ENCODE measurements at regions not wholly inside any gene's neighbourhood (a gene's known extent, or its start where the extent isn't known, plus 50 kb on each side); places are given as distances from the start of the nearest gene placed in this dataset.
"Not testable (repeated sequence)": the region's sequence is repeated elsewhere in the genome, so short reads cannot be mapped to it uniquely, and the experiment has no call there.

DNA sequence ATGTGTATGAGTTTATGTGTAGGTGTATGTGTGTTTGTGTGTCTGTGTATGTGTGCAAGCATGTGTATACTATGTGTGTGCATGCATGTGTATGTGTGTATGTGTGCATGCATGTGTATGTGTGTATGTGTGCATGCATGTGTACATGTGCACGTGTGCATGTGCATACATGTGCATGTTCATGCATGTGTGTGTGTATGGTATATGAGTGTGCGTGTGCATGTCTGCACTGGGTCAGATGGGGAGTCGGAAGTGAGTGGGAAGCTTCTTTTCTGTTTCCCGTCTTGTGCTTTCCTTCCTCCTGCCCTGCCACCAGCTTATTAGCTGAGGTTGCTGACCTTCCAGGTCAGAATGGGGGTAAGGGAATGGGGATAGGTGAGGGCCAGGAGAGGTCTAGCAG lies 174.7 kb downstream of the MAP2K4 start:
- DNase-seq (ENCODE audit: low spot score) = no peak

DNA sequence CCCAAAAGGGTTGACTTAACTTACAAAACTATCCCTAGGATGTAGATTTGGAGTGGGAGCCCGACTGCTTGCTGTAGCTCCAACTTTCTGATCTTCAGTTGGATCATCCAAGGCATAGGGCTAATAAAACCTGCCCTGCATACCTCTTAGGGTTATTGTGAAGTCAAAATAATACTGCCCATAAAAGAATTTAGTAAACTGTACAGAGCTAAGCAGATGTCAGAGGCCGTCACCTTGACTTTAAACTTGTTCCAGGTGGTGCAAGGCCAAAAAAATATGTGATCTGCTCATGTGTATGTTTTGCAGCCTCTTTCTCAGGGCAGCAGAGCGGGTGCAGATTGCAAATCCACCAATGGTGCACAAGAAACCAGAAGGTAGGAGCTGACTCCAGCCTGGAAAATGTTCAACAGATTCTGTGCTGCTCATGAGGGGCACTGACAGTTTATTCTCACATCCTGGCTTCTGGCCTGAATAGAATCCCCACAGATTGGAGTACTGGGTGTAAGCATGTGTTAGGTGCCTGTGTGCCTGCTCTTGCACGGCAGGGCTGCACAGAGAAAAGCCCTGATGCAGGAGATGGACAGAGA lies 180.7 kb downstream of the MAP2K4 start:
- no peak for DNase-seq (ENCODE audit: low spot score)

DNA sequence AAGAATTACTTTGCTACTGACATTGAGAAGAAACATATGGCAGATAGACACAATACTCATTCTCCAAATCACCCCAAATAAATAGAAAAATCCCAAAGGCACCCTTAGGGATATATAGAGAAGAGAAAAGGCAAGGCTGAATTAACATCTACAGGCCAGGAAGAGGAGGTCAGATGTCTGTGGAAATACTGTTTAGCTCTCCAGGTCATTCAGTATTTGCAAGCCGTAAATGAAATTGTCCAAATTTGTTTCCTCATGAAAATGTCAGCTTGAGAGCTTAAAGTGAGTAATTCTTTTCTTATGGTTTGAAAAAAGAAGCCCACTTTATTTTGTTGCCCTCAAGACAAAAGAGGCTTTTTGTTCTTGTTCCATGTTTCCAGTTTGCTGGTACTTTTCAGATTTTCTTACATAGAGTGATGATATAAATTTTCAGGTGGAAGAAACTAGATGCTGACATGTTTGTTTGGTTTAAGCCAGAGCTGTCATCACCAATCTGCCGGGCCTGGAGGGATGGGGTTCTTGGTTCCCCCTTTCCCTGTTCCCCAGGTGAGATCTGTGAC lies 189.0 kb downstream of the MAP2K4 start:
- DNase-seq (ENCODE audit: low spot score) = no peak

DNA sequence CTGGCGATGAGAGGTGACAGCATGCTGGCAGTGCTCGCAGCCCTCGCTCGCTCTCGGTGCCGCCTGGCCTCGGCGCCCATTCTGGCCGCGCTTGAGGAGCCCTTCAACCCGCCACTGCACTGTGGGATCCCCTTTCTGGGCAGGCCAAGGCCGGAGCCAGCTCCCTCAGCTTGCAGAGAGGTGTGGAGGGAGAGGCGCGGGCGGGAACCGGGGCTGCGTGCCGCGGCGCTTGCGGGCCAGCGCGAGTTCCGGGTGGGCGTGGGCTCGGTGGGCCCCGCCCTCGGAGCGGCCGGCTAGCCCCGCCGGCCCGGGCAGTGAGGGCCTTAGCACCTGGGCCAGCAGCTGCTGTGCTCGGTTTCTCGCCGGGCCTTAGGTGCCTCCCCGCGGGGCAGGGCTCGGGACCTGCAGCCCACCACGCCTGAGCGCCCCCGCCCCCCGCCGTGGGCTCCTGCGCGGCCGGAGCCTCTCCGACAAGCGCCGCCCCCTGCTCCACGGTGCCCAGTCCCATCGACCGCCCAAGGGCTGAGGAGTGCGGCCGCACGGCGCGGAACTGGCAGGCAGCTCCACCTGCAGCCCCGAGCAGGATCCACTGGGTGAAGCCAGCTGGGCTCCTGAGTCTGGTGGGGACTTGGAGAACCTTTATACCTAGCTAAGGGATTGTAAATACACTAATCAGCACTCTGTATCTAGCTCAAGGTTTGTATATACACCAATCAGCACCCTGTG lies 200.2 kb downstream of the MAP2K4 start:
- DNase-seq (ENCODE audit: low spot score) = not testable (repeated sequence)

DNA sequence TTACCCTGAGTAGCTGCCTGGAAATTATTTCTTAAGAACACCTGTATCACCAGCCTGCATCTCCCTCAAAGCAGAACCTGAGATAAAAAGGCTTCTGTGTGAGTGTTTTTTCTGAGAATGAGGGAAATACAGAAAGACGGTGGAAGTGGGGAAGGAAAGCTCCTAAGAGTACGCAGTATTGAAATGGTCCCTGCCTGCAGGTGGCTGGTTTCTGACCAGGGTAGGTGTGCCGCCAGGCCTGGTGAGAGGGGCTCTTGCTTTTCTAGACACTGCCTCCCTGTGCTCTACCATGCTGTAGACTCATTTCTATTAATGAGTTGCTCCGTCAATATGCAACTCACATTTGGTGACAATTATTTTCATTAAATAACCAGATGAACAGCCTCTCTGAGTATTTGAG lies 201.7 kb downstream of the MAP2K4 start:
- DNase-seq (ENCODE audit: low spot score) = no peak

DNA sequence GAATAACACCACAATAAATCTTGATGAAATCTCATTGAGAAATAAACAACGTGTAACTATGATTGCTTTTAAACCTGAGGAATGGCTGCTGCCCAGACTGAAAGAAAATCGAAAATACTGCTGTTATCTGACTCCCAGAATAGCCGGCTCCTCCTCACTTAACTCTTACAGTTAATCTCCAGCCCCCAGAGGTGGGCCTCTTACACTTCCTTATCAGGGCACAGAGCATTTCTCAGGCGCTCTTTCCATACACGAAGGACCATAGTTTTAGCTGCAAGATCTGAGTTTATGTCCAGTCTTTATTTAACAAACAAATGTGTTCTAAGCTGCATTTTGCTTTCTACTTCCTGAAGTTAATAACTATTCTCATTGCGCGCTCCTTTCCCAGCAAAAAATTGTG lies 206.9 kb downstream of the MAP2K4 start:
- DNase-seq (ENCODE audit: low spot score) = no peak

DNA sequence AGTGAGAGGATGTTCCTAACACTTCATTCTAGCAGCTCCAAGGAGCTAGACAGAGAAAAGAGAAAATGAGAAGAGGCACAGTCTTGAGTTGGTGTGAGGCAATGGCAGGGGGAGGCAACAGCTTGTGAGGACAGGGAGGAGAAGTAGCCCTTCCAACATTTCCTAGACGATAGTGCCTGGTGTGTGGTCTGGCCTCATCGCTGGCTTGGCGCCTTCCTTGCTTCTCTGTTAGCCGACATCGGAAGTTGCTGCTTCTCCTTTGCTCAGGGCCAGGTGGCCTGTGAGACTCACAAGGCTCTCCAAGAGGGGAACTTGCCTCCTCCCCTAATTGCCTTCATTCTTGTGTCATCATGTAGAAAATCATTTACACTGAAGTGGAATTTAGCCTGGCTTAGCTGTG lies 208.7 kb downstream of the MAP2K4 start:
- no peak for DNase-seq (ENCODE audit: low spot score)

DNA sequence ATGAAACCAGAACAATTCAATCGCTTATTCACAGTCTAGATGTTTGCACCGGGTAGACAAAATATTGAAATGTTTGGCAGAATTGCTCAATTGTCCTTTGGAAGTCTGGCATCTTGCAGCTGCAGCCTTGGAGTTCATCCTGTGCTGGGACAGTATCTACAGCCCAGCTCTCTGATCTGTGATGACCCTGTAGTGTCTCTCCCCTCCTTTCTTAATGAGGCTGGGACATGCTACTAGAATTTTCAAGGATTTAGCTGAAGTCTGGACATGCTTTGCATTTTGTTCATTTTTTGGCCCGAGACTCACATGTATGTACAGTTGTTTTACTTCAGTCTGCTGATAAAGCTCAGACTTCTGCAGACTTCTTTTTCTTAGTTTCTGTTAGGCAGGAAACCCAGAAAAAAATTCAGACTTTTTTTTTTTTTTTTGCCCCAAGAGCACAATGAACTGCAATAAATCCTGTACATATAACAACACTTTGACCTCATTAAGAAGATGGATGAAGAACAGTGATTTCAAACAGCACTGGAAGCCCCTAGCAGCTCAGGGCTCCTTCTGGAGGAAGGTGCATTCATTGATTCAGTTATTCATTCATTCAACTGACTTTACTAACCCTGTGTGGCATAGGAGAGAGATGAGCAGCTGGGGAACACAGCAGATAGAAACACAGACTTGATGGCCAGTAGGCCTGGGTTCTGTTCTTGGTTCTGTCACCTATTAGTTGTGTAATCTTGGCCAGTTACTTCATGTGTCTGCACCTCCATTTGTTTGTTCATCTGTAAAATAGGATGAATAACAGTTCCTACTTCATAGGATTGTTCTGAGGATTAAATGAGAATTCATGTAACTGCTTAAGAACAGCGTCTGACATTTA lies 210.0 kb downstream of the MAP2K4 start:
- DNase-seq (ENCODE audit: low spot score) = no peak

DNA sequence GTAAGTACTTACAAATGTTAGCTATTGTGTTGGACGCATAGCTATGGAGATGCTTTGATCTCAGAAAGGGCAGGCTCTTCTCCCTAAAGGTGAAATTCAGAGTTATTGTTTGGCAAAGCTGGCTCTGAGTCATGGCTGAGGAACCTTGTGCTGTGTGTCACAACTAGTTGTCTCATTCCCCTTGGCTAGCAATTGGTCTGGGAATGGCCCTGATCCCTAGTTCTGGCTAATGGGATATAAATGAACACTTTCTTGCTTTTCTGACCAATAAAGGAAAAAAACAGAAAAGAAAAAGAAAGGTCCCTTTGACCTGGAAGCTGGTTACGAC lies 210.6 kb downstream of the MAP2K4 start:
- no peak for DNase-seq (ENCODE audit: low spot score)

DNA sequence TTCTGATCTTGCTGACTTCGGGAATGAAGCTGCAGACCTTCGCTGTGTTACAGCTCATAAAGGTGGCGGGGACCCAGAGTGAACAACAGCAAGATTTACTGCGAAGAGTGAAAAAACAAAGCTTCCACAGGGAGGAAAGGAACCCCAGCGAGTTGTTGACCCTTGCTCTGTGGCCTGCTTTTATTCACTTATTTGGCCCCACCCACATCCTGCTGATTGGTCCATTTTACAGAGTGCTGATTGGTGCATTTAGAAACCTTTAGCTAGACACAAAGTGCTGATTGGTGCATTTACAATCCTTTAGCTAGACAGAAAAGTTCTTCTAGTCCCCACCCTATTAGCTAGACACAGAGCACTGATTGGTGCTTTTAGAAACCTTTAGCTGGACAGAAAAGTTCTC lies 218.3 kb downstream of the MAP2K4 start:
- DNase-seq (ENCODE audit: low spot score) = not testable (repeated sequence)

DNA sequence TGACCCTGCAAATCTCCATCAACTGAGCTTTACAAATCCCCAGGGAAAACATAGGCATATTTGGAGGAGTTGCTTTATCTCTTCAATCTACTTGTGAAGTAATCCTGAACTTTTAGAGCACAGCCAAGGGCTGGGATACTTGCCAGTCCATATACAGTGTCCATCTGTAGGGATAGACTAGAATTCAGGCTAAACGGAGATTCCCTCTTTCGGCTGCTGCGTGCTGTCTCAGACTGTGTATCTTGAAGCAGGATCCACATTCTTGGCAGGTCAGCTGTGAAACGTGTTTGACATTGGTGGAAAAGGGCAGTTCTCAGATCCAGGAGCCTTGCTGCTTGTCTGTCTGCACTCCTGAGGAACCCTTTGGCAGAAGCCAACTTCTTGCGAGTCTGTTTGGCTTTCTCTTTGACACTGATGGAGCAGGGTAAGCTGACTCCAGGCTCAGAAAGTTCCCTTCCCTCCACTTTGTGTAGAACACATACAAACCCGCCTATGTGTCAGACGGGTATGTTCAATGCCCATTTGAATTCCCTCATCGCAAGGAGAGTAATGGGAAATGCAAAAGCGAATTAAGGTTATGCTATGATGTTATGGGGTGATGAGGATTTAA lies 221.8 kb downstream of the MAP2K4 start:
- DNase-seq (ENCODE audit: low spot score) = no peak

DNA sequence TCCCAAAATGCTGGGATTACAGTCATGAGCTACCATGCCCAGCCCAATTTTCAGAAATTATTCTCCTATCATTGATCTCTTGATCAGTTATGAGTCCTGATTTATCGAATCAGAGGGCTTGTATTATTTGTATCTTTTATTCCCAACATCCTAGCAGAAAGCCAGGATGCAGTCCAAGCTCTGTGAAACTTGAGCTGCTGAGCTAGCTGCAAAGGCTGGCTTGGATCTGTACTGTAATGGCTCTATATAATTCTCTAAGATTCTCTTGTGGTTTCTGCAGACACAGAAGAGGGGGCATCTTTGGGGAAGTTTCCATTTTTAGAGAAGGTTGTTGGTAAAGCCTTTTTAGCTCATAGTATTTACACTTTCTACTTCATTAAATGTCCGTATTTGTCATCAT lies 227.1 kb downstream of the MAP2K4 start:
- DNase-seq (ENCODE audit: low spot score) = no peak

DNA sequence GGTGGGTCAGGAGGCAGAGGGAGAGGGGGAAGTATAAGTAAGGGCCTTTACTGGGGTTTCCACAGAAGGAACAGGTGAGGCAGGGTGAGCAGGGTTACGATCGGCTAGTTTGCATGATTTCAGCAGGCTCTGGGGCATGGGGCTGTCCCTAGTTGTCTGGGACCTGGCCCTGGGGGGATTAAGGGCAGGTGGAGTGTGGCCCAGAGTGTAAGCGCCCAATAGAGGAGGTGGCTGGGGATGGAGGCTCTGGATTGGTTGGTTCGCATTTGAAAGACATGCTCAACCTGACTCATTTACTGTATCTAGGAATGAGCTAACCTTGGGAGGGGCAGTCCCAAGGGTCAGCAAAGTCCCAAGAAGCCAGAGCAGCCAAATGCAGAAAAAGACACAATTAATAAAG lies 230.3 kb downstream of the MAP2K4 start:
- DNase-seq (ENCODE audit: low spot score) = no peak

DNA sequence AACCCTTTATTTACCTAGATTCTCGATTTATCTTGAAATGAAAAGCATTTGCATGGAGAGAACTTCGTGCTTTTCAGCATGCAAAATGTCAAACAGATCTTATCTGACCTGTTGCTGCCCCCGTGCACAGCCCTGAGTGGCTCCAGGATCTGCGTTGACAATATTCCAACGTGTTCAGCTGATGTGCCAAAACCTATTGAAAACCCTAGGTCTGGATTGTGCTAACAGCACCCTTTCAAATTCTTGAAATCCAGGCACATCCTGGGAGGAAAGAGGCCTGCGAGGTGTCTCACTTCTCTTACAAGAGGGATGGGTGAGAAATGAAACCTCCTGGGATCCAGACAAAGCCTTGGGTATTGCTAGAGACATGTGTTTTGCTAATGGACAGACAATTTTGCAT lies 231.8 kb downstream of the MAP2K4 start:
- DNase-seq (ENCODE audit: low spot score) = no peak

DNA sequence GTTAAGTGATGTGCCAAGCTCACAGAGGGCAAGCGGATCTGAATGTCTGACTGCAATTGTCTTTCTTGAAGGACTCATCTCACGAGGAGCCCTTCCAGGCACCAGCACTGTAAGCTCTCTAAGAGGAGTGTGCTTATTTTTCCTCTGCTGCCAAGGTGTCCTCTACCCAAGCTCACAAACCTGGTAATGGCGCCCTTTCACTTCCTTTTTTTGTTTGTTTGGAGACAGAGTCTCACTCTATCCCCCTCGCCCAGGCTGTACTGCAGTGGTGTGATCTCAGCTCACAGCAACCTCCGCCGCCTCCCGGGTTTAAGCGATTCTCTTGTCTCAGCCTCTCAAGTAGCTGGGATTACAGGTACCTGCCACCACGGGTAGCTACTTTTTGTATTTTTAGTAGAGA lies 233.8 kb downstream of the MAP2K4 start:
- no peak for DNase-seq (ENCODE audit: low spot score)

DNA sequence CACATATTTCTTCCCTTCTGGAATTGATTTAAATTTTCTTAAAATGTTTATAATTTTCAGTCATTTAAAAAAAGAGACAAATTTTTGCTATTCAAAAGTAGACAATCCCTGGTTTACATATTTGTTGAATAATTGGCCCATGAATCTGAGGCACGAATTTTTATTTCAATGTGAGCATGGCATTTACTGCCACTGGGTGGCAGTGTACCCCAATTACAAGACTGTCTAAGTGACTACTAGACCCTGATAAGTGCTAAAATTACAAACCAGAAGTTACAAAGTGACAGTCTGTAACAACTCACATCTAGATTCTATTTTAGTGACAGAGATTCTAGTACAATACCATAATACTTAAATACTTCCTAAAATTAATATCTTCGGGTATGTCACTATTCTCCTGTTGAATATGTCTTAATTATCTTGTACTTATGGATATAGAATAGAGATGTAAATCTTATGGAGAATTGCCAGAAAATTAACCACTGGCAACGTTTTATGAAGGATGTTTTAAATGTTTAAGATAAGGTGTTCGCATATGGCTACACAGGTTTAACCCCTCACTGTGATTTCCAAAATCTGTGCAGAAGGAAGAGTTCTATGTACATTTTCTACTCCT lies 235.8 kb downstream of the MAP2K4 start:
- peak; percentile 43 for DNase-seq (ENCODE audit: low spot score)

DNA sequence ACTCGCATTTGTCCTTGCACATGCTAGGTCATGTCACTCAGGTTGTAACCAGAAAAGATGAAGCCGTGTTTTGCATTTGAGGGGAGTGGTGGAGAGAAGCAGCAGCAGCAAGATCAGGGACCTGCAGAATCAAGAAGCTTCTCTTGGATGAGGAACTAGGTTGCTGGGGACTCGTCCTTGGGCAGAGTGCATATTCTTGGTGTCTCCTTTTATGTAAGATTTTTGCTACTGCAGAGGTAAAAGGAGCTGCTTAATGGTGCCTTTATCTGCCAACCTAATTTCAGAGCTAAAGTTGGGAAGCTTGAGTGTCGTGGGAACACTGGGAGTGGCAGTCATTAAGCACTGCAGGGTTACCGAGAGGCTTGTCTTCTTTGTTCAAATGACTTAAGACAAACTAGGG lies 236.5 kb downstream of the MAP2K4 start:
- DNase-seq (ENCODE audit: low spot score) = no peak

DNA sequence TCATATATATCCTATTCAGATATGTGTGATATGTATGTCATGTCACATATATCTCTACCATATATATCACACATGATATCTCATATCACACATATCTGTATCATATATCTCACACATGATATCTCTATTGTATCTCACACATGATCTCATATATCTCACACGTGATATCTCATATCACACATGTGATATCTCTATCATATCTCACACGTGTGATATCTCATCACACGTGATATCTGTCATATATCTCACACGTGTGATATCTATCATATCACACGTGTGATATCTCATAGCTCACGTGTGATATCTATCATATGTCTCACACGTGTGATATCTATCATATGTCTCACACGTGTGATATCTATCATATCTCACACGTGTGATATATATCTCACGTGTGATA lies 240.7 kb downstream of the MAP2K4 start:
- no peak for DNase-seq (ENCODE audit: low spot score)

DNA sequence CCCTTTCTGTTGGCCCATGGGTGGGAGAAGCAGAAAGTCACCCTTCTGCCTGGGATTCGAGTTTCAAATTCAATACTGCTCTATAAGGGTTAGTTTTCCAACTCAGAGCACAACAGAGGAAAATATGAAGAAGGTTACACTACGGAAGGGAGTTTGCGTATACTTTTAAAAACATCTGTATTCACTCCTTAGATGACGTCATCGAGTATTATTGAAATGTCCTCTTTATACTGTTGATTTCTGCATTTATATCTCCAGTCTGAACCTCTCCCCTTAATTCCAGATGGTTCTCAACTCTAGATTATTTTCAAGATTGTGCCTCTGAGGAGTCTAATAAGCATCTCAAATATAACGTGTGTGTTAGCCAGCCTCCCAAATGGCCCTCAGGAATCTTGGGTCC lies 249.1 kb downstream of the MAP2K4 start:
- no peak for DNase-seq (ENCODE audit: low spot score)

DNA sequence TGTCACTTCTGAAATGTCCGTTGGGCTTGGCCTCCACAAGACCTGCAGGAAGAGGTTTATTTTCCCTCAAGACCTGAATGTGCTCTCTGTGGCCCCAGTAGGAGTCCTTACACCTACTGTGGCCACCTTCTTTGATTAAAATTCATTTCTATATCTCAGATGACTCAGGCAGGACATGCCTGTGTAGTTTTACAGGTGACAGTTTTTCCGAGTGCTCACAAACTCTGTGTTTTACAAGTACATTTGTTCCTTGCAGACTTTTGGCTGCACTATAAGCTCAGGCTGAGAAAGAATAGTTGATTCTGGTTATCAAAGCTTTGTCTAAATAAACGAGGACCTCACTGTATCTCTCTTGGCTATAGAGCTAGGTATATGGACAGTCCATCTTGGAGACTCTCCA lies 257.1 kb downstream of the MAP2K4 start:
- no peak for DNase-seq (ENCODE audit: low spot score)

DNA sequence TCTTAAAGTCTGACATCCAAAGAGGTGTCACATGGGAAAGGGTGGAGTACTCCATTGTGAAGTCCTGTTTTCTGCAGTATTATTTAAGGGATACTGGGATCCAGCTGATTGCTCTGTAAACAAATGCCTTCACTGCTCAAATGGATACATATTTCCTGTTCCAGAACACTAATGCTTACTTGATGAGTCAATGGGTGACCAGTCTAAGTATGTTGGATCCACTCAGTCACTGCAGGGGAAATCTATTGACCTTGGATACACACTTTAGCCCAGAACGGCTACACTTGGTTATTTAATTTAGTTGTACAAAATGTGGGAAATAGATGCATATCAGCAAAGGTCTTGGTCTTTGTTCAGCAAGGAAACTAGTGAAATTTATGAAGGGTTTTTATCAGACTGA lies 261.4 kb downstream of the MAP2K4 start:
- DNase-seq (ENCODE audit: low spot score) = no peak

DNA sequence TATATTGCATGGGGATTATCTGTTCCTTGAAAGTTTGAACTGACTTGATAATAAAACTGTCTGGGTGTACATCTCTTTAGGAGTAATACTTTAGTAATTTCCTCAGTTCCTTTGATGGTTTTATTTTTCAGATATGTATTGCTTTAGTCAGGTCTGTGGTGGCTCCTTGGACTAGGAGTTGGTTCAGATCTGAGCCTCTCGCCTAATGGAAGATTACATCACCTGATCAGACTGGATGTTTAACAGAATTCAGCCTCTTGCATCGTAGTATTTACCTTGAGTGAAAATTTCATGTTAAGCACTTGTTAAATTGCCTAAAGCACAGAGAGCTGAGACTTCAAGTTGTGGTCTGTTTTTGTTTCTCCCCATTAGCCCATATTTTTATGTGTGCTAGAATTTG lies 267.3 kb downstream of the MAP2K4 start:
- no peak for DNase-seq (ENCODE audit: low spot score)

Measured in COLO829 (cell line).